RCC 7860 (cell line): ENCODE measurements at regions not wholly inside any gene's neighbourhood (a gene's known extent, or its start where the extent isn't known, plus 50 kb on each side); places are given as distances from the start of the nearest gene placed in this dataset.

Experiments
- DNase-seq: peaks from one replicate; pipeline ENCODE4 v3.0.0-alpha.2; 2015; ENCODE audit warnings: low spot score
- FAIRE-seq: peaks from 2 replicates; lab custom pipeline; 2012; peaks lifted over from hg19 to GRCh38; lab: Jason Lieb, UNC

- FAIRE-seq (no peak), DNase-seq (no peak)
Observed at GRCh38 chr1:60753036-60753900, 329.1 kb upstream of the NFIA start.

DNA sequence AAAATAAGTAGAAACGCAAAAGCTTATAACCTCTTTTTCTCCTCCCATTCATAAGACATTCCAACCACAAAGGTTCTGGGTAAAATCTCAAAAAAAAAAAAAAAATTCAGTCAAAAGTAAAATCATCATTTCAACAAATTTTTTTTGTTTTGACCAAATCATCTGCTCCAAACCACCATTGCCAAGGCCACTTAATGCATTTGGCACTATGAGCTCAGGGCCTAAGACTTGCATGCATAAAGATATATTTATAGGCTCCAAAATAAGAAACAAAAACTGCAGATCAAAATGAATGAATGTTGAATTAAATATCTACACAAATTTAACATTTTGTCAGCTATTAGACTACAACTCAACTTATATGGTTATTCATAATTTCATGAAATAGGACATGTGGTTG, 331.1 kb upstream of the NFIA start:
- FAIRE-seq = no peak
- DNase-seq = no peak

DNA sequence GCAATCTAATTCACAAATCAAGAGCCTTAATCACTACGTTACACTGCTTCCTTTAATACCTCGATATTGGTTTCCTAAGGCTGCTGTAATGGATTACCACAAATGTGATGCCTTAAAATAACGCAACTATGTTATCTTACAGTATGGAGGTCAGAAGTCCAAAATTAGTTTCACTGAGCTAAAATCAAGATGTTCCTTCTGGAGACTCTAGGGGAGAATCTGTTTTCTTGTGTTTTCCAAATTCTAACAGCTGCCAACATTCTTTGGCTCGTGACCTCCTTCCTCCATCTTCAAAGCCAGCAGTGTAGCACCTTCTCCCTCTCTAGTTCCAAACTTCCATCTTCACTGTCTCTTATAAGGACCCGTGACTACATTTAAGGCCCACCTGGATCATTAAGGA, 335.0 kb upstream of the NFIA start:
- no peak for DNase-seq
- no peak for FAIRE-seq

DNA sequence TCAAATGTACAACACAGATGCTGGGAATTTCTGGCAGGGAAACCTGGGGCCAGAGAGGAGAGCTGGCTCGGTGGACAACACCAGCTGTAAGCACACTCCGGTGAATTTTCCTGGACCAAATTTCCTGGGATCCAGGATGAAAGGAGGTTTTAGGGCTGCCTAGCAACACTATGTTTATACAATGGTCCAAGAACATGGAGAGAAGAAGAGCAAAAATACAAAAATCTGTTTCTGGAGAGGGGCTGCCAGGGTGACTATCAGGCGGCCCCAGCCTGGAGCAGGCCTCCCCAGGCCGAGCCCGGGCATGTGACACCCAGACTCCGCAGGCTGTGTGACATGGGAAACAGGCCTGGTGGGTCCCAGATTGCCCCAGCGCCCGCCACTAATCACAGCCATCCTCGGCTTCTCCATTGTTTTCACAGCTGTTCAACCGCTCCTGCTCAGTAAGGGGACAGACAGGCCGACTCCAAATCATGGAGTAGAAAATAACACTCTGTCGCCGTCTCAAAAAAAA, 336.0 kb upstream of the NFIA start:
- DNase-seq = no peak

GRCh38 chr1:60745484-60745883, 336.9 kb upstream of the NFIA start:
- DNase-seq (no peak), FAIRE-seq (no peak)

More for the DNA sequence above, 336.0 kb upstream of the NFIA start:
- no peak for FAIRE-seq

- FAIRE-seq = no peak
- no peak for DNase-seq
Observed at GRCh38 chr1:60742339-60742738, 340.0 kb upstream of the NFIA start.

GRCh38 chr1:60740154-60740553, 342.2 kb upstream of the NFIA start:
- no peak for DNase-seq
- FAIRE-seq = no peak

DNA sequence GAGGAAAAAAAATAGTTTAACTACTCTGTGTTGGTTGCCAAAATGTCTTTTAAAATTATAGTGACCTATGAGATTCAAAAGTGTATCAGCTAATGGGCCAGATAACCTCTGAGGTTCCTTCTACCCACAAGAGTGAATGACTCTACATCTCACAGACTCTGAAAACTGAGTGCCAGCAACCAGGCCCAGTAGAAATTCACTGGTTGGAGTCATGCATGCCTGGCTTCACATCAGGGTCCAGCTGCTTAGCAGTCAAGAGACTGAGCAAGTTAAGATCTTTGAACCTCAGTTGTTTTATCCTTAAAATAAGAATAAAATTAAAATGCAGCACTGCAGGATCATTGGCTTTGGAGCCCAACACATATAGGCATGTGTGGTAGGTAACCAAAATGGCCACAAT, 342.6 kb upstream of the NFIA start:
- DNase-seq = no peak
- FAIRE-seq = no peak

GRCh38 chr1:60732977-60733401, 349.4 kb upstream of the NFIA start:
- no peak for FAIRE-seq
- no peak for DNase-seq

- DNase-seq (no peak), FAIRE-seq (no peak)
Observed at GRCh38 chr1:60731321-60731720, 351.0 kb upstream of the NFIA start.

- DNase-seq (no peak), FAIRE-seq (no peak)
Observed at GRCh38 chr1:60727552-60727951, 354.8 kb upstream of the NFIA start.

- DNase-seq = no peak
- no peak for FAIRE-seq
Observed at GRCh38 chr1:60716472-60716871, 365.9 kb upstream of the NFIA start.

DNA sequence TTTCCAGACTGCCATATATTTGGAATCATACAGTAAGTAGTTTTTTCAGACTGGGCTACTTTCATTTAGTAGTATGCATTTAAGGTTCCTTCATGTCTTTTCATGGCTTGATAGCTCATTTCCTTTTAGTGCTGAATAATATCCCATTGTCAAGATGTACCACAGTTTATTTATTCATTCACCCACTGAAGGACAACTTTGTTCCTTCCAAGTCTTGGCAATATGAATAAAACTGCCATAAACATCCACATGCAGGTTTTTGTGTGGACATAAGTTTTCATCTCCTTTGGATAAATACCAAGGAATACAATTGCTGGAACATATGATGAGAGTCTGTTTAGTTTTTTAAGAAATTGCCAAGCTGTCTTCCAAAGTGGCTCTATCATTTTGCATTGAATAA, 366.4 kb upstream of the NFIA start:
- FAIRE-seq (no peak), DNase-seq (no peak)

GRCh38 chr1:60709426-60709825, 372.9 kb upstream of the NFIA start:
- DNase-seq (no peak), FAIRE-seq (no peak)

GRCh38 chr1:60705026-60705425, 377.3 kb upstream of the NFIA start:
- DNase-seq = no peak
- FAIRE-seq = no peak

DNA sequence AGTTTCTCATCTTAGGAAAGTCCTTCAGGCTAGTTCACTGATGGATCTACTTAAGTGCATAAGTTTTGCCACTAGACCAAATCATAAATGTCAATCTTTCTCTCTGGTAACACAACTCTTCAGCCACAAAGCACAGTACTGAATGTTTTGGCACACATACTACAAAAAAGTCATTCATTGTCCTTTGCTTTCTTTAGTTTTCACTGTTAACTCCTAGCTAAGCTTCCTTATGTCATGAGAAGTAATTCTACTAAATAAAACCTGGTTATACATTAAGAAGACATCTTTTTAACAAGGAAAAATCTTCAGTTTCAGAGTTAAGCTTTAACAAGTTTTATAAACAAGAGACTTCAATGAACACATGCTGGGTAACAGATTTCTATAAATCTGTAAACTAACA, 379.2 kb upstream of the NFIA start:
- DNase-seq = no peak
- FAIRE-seq = no peak

- DNase-seq (no peak), FAIRE-seq (no peak)
Observed at GRCh38 chr1:60699325-60699724, 383.0 kb upstream of the NFIA start.

DNA sequence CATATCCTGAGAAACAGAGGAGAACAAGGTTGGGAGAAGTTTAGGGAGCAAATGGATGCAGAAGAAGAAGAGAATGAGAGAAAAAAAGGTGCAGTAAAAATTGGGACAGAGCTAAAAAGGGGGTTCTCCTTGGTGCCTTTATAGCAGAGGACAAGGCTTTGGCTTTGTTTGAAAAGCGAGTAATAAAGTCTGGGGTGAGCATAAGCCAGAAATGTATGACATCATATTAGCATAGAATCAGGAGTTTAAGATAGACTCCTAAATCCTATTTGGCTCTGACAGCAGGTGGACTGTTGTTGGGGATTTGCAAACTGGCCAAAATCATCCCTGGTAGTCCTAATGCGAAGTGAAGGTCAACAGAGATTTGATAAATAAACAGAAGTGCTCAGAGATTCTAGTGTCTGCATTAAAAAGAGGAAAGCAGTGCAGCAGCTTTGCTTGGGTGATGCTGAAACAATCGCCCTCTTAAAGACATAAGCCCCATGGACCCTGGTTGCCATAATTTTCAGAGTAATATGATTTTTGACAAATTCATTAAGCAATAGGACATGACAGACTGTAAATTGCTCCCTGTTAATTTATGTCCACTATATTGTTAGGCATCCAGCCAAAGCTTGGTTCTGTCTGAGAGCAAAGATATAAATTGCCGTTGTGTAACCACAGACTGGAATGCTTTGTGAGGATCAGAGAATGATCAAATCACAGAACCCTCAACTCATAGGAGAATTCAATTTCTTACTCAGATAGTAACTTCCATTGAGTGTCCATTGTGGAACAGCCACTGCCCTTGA, 385.0 kb upstream of the NFIA start:
- DNase-seq (no peak), FAIRE-seq (no peak)

DNA sequence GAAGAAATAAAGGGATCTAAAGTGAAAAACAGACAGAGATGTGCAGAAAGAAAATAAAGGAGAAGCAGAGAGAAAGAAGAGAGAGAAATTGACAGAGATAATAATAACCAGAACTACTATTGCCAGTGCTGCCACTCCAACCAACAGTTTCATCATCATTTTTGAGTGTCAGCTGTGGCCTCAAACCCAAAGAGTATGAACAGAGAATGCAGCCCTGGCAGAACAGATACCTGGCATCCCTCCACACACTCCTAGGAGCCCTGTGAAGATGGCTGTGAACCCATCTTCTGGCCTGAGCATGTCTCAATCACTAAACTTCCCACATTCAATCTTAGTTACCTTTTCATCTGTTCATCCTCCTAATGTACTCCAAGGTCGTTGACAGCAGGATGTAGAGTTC, 385.8 kb upstream of the NFIA start:
- no peak for DNase-seq

DNA sequence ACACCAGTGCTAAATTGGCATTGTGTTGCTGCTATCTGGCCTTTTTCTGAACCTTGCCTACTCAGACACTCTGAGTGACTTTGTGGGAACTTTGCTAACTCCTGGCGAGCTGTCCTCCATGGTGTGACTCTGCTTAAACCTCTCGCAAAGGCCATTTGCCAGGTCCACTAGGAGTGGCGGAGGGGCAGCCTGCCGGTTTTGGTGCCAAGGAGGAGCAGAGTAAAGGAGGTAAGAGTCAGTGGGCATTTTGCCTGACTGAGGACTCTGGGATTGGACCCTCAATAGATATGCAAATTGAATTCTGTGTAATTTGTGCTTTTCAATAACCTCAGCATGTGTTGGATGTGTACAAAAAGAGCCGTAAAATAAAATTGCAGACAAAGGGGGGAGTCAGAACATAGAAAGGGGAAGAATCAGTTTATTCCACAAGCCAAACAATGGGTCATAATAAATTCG, 386.6 kb upstream of the NFIA start:
- DNase-seq (no peak), FAIRE-seq (no peak)

More for the DNA sequence above, 385.8 kb upstream of the NFIA start:
- FAIRE-seq = no peak

- FAIRE-seq (no peak), DNase-seq (no peak)
Observed at GRCh38 chr1:60694980-60695379, 387.4 kb upstream of the NFIA start.

DNA sequence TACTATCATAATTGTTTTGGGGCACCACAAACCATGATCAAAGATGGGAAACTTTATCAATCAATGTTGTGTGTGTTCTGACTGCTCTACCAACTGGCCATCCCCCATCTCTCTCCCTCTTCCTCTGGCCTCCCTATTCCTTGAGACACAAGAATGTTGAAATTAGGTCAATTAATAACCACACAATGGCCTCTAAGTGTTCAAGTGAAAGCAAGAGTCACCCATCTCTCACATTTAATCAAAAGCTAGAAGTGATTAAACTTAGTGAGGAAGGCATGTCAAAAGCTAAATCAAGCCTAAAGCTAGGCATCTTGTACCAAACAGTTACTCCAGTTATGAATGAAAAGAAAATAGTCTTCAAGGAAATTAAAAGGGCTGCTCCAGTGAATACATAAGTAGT, 390.3 kb upstream of the NFIA start:
- no peak for FAIRE-seq

More for the DNA sequence above, 390.3 kb upstream of the NFIA start:
- no peak for DNase-seq
